Raji (cell line): ENCODE measurements at regions not wholly inside any gene's neighbourhood (a gene's known extent, or its start where the extent isn't known, plus 50 kb on each side); places are given as distances from the start of the nearest gene placed in this dataset.

Experiments
- POLR2A ChIP-seq: IDR thresholded peaks from 2 replicates; pipeline ENCODE4 v1.6.1; 2011; ENCODE audit warnings: low read depth, low read length, control low read depth; ENCODE audit not compliant: insufficient read depth

DNA sequence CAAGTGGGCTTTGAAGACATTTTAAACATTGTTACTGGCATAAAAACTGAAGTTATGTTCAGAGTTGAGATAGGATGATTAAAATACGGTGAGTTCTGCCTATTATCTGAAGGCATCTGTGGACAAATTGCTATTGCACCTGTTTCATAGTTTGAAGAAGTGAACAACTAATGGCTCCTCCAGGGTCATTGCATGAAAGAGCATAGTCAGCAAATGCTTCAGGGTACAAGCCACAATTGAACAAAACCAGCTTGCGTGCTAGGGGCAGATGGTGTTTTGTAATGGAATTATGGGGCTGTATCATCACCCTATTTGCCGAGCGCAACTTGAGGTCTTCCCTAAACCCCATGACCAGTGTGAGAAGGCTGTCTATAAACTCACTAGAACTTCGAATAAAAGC lies 369.1 kb downstream of the MTRR start:
- TF ChIP-seq POLR2A, result no peak

DNA sequence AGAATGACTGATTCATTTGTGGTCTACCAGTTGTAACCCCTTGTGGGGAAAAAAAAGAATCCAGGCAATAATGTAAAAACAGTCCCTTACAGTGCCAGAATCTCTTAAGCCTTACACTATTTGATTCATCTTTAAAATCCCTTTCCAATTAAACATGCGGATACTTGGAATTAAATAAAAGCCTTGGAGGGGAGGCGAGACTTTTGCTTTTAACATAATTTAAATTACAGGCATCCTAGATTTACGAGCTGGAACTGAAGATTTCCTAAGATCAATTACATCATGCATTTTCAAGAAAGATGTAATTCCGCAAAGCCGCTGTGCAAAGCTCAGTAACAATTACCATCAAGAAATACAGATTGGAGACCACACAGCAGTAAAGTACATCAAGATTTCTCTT lies 370.2 kb downstream of the MTRR start:
- no peak for TF ChIP-seq POLR2A

DNA sequence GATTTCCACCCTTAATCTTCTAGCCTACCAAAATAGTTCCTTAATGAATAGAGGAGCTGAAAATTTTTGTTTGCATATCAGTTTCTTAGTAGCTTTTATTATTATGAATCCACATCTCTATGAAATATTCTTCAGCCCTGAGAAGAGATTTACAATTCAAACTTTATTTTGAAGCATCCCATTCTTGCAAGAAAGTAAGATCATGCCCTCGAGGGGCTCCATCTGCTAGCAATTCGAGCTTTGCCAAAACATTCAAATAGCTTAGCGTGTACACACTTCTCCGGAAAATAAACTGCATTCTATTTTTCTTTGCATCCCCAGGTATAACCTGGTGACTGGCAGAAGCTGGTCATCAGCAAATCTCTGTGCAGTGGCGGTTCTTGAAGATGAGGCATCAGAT lies 370.7 kb downstream of the MTRR start:
- TF ChIP-seq POLR2A, result no peak

DNA sequence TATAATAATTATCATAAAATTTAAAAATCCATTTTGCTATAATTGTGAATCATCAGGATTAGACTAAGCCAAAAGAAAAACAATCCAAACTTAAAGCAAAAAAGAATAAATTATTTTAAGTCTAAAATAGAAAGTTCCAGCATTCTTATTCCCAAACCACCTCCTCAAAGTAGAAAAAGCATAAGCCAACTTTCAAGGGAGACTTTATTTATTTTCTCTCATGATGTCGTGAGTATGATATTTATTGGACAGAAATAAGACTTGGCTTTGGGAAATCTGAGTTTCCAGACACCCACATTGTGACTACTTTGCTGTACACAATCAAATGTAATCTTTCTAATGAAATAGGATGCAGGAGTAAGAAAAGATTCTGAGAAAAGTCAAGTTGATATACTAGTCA lies 372.1 kb downstream of the MTRR start:
- no peak for TF ChIP-seq POLR2A

DNA sequence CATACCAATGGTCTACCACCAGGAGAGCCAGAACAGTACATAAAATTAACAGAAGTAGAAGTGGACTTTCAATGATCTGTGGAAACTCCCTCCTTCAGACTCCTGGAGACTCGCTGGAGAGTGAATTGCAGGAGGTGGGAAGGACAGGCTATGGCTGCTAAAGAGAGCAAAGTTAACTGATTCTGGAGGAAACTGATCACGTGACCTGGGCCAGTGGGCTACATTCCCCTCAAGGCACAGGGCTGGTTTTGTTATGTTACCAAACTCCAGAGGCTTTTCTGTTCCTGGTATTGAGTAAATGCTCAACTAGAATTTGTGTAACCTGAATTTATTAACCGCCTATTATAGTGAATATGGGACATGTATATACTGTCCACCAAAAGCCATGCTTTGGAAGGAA lies 372.6 kb downstream of the MTRR start:
- no peak for TF ChIP-seq POLR2A

DNA sequence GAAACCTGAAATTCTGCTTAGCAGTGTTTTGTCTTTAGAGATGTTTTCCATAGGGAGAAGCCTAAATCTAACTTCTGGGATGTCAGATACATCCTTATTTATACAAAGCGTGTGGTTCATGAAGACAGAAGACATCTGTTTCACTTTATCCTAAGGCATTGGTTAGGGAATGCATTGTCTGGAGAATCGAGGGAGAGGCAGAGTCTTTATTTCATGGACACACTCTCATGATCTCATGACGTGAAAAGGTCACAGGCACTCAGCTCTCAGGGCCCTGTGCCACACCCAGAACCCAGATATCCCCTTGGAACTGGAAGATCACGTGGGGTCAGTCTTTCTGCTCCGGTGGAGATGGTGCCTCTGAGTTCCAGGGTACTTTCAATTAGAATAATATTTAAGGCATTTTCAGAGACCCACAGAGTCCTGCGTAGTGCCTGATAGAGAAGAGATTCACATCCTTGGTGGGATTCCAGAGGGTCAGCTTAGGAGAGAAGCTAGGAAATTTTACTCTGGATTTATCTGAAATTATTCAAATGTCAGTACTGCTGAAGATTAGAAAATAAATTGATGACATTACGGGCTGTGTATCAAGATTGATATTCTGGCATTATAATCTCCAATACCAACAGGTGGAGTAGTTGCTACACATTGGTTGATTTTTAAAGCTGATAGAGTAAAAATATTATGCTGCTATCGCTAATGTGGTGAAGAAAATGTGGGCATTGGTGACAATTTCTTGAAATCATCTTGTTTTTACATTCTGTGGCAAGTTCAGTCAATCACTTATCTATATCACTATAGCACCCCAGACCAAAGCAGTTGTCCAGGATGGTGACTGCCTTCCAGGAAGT lies 378.3 kb downstream of the MTRR start:
- no peak for TF ChIP-seq POLR2A

DNA sequence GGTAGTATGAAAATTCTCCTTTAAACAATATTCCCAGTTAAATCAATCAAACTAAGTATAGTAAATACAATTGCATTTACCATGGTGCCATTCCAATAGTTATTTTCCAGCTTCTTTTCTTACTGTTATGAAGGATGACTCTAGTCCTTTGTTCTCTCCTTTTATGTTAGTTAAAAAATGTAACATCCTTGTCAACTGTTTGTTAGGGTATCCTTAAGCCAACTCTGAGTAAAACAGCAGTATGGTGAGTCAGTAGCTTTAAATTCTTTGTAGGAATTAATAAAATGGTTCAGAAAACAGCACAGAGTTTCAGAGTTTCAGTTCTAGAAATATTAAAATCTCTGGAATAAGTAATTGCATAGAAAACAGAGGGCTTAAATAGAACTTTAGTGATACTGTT lies 384.4 kb downstream of the MTRR start:
- no peak for TF ChIP-seq POLR2A

DNA sequence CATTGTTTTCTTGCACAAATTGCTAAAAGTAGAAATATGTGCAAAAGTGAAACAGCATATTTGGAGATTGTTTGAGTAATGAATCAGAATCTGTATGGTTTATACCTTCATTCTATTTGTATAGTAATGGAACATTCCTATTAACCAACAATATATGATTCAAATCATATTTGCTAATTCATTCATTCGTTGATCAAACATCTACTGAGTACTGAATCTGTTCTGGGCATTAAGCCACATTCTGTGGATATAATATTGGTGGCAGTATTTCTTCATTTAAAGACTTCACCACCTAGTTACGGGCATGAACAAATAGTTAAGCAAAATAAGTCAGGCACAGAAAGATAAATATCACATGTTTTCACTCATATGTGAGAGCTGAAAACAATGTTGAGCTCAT lies 385.7 kb downstream of the MTRR start:
- no peak for TF ChIP-seq POLR2A

DNA sequence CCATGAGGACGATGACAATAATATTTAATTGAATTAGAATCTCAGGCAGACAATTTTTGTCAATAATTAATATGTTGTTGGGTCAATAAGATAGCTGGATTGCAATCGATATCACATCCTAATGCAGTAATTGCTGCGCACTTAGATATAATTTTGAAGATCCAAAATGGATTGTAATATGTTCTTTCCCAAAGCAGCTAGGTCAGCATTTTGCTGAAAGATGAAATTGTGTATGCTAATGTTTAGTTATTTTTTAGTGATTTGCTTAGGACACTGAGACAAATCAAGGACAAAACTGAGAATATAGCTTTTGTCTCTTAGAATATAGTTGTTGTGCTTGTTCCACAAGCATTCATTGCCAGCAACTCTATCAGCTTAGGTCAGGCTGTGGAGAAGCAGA lies 389.9 kb downstream of the MTRR start:
- TF ChIP-seq POLR2A, result no peak

DNA sequence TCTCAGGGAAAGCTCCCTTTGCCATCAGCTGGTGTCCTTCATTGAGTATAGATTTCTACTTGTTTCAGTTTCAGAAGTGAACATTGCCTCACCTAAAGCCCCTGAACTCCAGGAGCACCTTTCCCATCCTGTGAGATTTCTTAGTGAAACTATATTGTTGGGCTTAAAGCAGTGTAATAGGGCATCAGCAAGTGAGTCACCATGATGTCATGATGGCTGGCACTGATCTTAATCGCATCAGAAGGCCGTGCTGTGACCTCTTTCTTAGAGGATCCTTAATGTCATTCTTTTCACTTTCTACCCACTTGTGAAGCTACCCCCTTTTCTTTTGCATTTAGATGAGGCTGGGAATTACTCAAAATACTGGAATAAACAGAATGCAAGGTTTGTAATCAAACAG lies 401.3 kb downstream of the MTRR start:
- no peak for TF ChIP-seq POLR2A

DNA sequence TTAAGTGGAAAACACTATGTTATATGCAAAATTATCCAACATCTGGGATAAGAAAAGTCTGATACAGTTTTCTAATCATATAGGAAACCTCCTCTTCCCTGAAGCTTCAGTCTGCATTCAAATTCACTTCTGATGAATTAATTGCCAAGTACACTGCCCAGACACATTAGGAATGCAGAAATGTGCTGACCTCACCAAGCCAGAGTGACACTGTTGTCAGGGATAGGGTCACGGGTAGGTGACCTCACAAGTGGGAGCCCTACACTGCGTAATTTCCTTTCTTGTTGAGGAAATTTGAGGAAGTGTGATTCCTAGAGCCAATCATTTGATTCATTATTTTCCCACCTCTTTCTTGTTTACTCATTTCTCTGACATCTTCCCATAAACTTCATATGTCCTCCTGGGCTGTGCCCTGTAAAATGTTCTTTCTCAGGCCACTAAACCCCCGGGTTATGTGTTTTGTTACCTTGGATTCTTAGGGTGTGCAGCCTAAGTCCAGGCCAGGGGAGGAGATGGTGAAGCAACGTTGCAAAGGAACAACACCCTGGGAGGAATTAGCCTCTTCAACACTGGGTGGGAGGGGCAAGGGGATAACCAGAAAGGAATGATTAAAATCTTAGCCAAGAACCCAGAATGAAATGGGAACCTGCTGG lies 411.9 kb downstream of the MTRR start:
- TF ChIP-seq POLR2A, result no peak

DNA sequence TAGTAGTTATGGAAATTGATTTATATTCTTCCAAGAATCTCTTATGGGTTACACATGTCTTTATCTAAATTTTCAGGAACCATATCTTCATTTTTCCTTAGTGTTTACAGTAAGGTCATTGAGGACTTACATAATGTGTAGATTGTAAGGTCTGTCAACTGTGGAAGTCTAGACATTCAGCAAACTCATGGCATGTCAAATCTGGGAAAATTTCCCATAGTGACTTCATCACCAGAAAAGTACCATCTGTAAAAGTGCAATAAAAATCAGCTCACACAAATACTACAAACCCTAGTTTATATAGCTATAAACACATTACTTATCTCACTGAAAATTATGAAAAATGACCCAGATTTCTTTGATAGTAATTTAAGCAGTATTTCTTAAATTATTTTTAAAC lies 419.4 kb downstream of the MTRR start:
- TF ChIP-seq POLR2A, result no peak

DNA sequence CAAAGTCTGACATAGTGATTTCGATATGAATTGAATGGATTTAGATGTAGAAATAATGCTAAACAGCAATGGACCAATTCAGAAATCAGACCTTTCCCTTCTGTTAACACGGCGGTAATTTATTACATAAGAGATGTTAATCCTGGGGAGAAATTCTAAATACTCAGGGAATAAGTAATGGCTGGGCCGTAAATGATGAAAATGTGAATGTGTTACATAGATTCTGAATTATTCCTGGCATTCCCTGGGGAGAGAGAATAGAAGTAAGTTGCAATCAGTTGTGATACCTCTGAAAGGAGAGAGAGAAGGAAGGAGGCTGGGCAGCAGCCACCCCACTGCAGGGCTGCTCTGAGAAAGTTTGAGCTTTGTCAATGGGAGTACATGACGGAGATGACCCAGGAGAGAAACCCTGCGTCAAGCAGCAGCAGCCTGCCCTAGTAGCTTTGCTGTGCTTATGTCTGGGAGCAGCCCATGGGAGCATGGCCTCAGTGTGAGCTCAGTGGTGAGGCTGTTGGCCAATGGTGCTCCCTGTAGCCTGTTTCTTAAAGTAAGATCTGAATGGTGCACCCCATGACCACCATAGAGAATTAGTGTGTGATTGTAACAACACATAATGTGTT lies 420.1 kb downstream of the MTRR start:
- TF ChIP-seq POLR2A, result no peak

DNA sequence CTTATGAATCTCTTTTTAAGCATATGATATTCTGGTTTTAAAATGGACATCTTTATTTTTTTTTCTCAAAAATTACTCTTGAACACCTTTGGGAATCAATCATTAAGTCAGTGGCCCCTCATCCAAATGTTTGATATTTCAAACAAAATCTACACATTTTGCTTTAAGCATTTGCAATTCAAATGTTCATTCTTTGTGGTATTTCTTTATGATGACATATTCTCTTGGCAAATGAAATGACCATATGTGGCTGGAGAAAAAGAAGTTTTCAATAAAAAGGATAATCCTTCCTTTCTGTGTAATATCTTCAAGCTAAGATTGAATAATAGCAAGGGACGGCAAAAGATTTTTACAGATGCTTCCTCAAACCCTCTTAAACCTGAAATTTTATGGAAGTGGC lies 420.8 kb downstream of the MTRR start:
- no peak for TF ChIP-seq POLR2A

DNA sequence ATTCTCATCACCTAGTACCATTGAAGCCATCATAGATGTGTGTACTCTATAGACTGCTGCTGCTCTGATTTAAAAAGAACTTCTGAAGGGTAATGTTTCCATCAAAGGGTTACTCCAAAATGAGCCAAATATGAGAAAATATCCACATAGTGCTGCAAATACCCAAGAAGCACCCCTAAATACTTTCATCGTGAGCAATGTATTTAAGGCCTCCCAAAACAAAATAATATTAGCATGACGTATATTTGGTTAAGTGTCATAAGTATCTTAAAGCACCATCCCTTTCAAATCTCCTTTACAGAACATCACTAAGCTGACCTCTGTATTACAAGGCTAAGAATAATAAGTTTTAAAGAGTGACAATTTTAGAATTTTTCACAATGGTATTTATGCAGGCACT lies 421.8 kb downstream of the MTRR start:
- TF ChIP-seq POLR2A, result no peak

DNA sequence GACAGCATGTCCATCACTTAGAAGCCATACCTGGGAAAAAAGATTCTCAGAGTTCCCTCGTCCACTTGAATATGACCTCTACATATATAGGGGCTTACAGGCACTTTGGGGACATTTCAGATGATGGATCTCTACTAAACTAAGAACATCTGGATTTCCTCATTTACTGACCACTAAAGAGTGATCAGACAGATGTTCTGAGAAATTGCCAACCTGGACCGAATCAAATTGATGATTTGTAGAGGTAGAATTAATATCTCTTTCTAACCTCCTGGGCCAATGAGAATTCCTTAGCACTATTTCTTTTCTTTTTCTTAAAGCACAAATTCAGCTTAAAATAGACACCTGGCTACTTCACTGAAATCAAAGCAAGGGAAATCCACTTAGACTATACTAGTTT lies 422.7 kb downstream of the MTRR start:
- TF ChIP-seq POLR2A, result no peak
